ENCODE measurements at regions not wholly inside any gene's neighbourhood (a gene's known extent, or its start where the extent isn't known, plus 50 kb on each side); places are given as distances from the start of the nearest gene placed in this dataset.

GRCh38 chr13:91241221-91241933 lies 106.1 kb upstream of the MIR17HG start:
- RAD21 ChIA-PET (ENCODE audit: low non-redundant PET in 1 of 2, low total read pairs in 2 of 2, uncharacterized antibody in 2 of 2, unreplicated experiment in 2 of 2): no interaction called here
- POLR2A ChIA-PET: no interaction called here
- no peaks in the 10 kb centered on the region for H3K79me2 ChIP-seq (ENCODE audit: insufficient read depth, low read length)
- no peaks in the 10 kb centered on the region; the same call in 1 of the 2 replicates for H3K27me3 ChIP-seq (ENCODE audit: insufficient read depth, low read length)
- H4K20me1 ChIP-seq (ENCODE audit: insufficient read depth): no peaks in the 10 kb centered on the region
- no peaks in the 10 kb centered on the region for H3K9me3 ChIP-seq (ENCODE audit: control insufficient read depth in 1 of 2, insufficient read depth in 1 of 2, low read depth in 1 of 2, low read length in 2 of 2)
- no peaks in the 10 kb centered on the region for H3K36me3 ChIP-seq (ENCODE audit: control insufficient read depth in 1 of 2, insufficient read depth in 2 of 2, low read length in 2 of 2)
- TF ChIP-seq ATF3 (IDR thresholded peaks at IDR 0.05) (no peak), JUND (IDR thresholded peaks at IDR 0.05) (no peak), REST (IDR thresholded peaks at IDR 0.05; ENCODE audit: low read depth) (no peak), CBX3 (IDR thresholded peaks at IDR 0.05; ENCODE audit: low read depth) (no peak), SRF (IDR thresholded peaks at IDR 0.05; ENCODE audit: low read depth) (no peak), SP1 (IDR thresholded peaks at IDR 0.05; ENCODE audit: low read depth) (no peak)
- ATAC-seq (no peak), DNase-seq (ENCODE audit: low read depth, low spot score) (no peak)
- intact Hi-C loops (cut with micrococcal nuclease): no loop called here
- no TSS peak for BruUV-seq (replicated peaks)
- H3K27ac ChIP-seq (ENCODE audit: low read depth, low read length): no peak overlapping the region
- H3K4me2 ChIP-seq (ENCODE audit: low read length): no peak overlapping the region
- H2AFZ ChIP-seq (ENCODE audit: low read depth, low read length, poor library complexity, severe bottlenecking): no peak overlapping the region
- CTCF ChIA-PET: no interaction called here
- no peaks in the 10 kb centered on the region for H3K9me2 ChIP-seq (ENCODE audit: insufficient read depth)
- no peaks in the 10 kb centered on the region for H3K4me1 ChIP-seq (ENCODE audit: control insufficient read depth in 1 of 2, insufficient read depth in 2 of 2, low read length in 2 of 2)
- no peak overlapping the region for H3K4me3 ChIP-seq (replicated peaks in 1 of 2; ENCODE audit: low read depth in 1 of 2, low read length in 2 of 2)
- no peak overlapping the region for H3K9ac ChIP-seq (ENCODE audit: low read length)

GRCh38 chr13:91242652-91243051 lies 104.8 kb upstream of the MIR17HG start:
- Histone ChIP-seq H4K20me1 (ENCODE audit: insufficient read depth) (no peaks in the 10 kb centered on the region), H3K36me3 (ENCODE audit: control insufficient read depth in 1 of 2, insufficient read depth in 2 of 2, low read length in 2 of 2) (no peaks in the 10 kb centered on the region), H3K4me1 (ENCODE audit: control insufficient read depth in 1 of 2, insufficient read depth in 2 of 2, low read length in 2 of 2) (no peaks in the 10 kb centered on the region), H3K9me2 (ENCODE audit: insufficient read depth) (no peaks in the 10 kb centered on the region), H3K9ac (ENCODE audit: low read length) (no peak overlapping the region), H3K27me3 (ENCODE audit: insufficient read depth, low read length) (no peaks in the 10 kb centered on the region; the same call in 1 of the 2 replicates), H3K79me2 (ENCODE audit: insufficient read depth, low read length) (no peaks in the 10 kb centered on the region), H3K27ac (ENCODE audit: low read depth, low read length) (no peak overlapping the region), H3K9me3 (ENCODE audit: control insufficient read depth in 1 of 2, insufficient read depth in 1 of 2, low read depth in 1 of 2, low read length in 2 of 2) (no peaks in the 10 kb centered on the region), H3K4me2 (ENCODE audit: low read length) (no peak overlapping the region), H2AFZ (ENCODE audit: low read depth, low read length, poor library complexity, severe bottlenecking) (no peak overlapping the region), H3K4me3 (replicated peaks in 1 of 2; ENCODE audit: low read depth in 1 of 2, low read length in 2 of 2) (no peak overlapping the region)
- BruUV-seq (replicated peaks): no TSS peak
- TF ChIP-seq RAD21 (IDR thresholded peaks at IDR 0.05; ENCODE audit: low read depth) (no peak), JUND (IDR thresholded peaks at IDR 0.05) (no peak), EZH2phosphoT487 (IDR thresholded peaks at IDR 0.05; ENCODE audit: borderline replicate concordance) (no peak), YY1 (IDR thresholded peaks at IDR 0.05; ENCODE audit: extremely low read depth, insufficient replicate concordance, low read depth, low read length) (no peak), ELF1 (IDR thresholded peaks at IDR 0.05; ENCODE audit: borderline replicate concordance, low read depth) (no peak), EZH2 (IDR thresholded peaks at IDR 0.05) (no peak), POLR2AphosphoS5 (IDR thresholded peaks at IDR 0.05; ENCODE audit: low read depth, low read length) (no peak), SP1 (IDR thresholded peaks at IDR 0.05; ENCODE audit: low read depth) (no peak)
- ChIA-PET CTCF (no interaction called here), POLR2A (no interaction called here), RAD21 (ENCODE audit: low non-redundant PET in 1 of 2, low total read pairs in 2 of 2, uncharacterized antibody in 2 of 2, unreplicated experiment in 2 of 2) (no interaction called here)
- intact Hi-C loops (cut with micrococcal nuclease): no loop called here
- no peak for ATAC-seq
- no peak for DNase-seq (ENCODE audit: low read depth, low spot score)

Measured in HCT116 (cell line).